ENCODE measurements at regions not wholly inside any gene's neighbourhood (a gene's known extent, or its start where the extent isn't known, plus 50 kb on each side); places are given as distances from the start of the nearest gene placed in this dataset.

DNA sequence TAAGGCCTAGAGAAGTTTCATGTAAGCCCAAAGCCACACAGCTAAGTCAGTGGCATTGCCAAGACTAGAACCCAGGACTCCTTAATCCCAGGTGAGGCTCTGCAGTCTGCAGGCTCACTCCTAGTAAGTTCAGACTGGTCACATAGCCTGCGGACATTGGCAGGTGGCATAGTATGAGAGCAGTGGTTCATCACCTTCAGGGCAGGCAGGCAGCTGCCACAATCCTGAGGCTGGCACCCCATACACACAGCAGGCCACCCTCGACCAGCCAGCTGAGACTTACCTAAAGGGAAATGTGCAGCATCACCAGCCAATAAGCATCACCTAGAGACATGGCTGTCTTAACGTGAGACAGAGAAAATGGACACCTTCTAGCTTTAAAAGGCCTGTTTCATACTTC is 231.6 kb upstream of the UBASH3B start:
- BruUV-seq (replicated peaks) = no TSS peak
- H4K20me1 ChIP-seq (ENCODE audit: low read length) = no peaks in the 10 kb centered on the region
- intact Hi-C loops (cut with micrococcal nuclease) = no loop called here
- no peak overlapping the region for H3K4me3 ChIP-seq (ENCODE audit: low read length)
- H3K79me2 ChIP-seq (ENCODE audit: low read length) = no peaks in the 10 kb centered on the region
- H3K36me3 ChIP-seq (ENCODE audit: low read depth, low read length) = no peaks in the 10 kb centered on the region
- H3F3A ChIP-seq (ENCODE audit: low read length, unreplicated experiment) = no peaks in the 10 kb centered on the region
- DNase-seq (no peak), ATAC-seq (no peak)
- H3K4me1 ChIP-seq (ENCODE audit: insufficient read depth, low read length) = peaks cover 16% of the 10 kb centered on the region
- H3K9ac ChIP-seq (ENCODE audit: low read length) = no peak overlapping the region
- no peak overlapping the region for H3K4me2 ChIP-seq (ENCODE audit: low read length)
- no peaks in the 10 kb centered on the region for H3K9me2 ChIP-seq (replicated peaks; ENCODE audit: low read length)
- no peaks in the 10 kb centered on the region for H3K9me3 ChIP-seq (ENCODE audit: low read length)
- ChIA-PET CTCF (no interaction called here), POLR2A (ENCODE audit: unreplicated experiment) (no interaction called here)
- no peak overlapping the region for H2AFZ ChIP-seq (ENCODE audit: low read length)
- H3K27me3 ChIP-seq (ENCODE audit: low read length) = peaks cover 52% of the 10 kb centered on the region
- no peak for TF ChIP-seq EZH2 (IDR thresholded peaks at IDR 0.05; ENCODE audit: low read length, unreplicated experiment)
- no peak for TF ChIP-seq EZH2phosphoT487 (IDR thresholded peaks at IDR 0.05; ENCODE audit: borderline replicate concordance, low read length)
- TF ChIP-seq, protein P1, sequence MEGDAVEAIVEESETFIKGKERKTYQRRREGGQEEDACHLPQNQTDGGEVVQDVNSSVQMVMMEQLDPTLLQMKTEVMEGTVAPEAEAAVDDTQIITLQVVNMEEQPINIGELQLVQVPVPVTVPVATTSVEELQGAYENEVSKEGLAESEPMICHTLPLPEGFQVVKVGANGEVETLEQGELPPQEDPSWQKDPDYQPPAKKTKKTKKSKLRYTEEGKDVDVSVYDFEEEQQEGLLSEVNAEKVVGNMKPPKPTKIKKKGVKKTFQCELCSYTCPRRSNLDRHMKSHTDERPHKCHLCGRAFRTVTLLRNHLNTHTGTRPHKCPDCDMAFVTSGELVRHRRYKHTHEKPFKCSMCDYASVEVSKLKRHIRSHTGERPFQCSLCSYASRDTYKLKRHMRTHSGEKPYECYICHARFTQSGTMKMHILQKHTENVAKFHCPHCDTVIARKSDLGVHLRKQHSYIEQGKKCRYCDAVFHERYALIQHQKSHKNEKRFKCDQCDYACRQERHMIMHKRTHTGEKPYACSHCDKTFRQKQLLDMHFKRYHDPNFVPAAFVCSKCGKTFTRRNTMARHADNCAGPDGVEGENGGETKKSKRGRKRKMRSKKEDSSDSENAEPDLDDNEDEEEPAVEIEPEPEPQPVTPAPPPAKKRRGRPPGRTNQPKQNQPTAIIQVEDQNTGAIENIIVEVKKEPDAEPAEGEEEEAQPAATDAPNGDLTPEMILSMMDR (conservative IDR thresholded peaks at IDR 0.05; ENCODE audit: low read depth, low read length) = no peak
- H3K27ac ChIP-seq (ENCODE audit: low read length) = no peak overlapping the region

DNA sequence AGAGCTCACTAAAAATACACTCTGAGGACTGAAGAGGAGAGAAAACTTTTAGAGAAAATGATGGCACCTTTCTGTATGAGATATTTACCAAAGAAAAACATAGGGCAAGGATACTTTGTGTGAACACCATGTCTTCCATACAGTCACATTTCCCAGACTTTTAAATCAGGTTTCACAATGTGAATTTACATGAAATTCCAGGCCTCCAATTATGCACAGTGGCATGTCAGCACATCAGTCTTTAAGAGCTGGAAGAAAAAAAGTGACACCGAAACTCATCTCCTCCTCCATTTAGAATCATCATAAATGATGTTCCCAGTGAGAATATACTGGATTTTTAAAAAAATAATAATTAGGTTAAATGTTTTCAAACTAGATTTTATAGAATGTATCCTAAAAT is 232.2 kb upstream of the UBASH3B start:
- Histone ChIP-seq H3K36me3 (ENCODE audit: low read depth, low read length) (no peaks in the 10 kb centered on the region), H2AFZ (ENCODE audit: low read length) (no peak overlapping the region), H3K9ac (ENCODE audit: low read length) (no peak overlapping the region), H3K9me2 (replicated peaks; ENCODE audit: low read length) (no peaks in the 10 kb centered on the region), H3K4me3 (ENCODE audit: low read length) (no peak overlapping the region), H3K9me3 (ENCODE audit: low read length) (no peaks in the 10 kb centered on the region), H3K27ac (ENCODE audit: low read length) (peak overlapping the region; percentile 45), H3K27me3 (ENCODE audit: low read length) (peaks cover 46% of the 10 kb centered on the region), H4K20me1 (ENCODE audit: low read length) (no peaks in the 10 kb centered on the region), H3K4me2 (ENCODE audit: low read length) (peak overlapping the region; percentile 6; the same call in 1 of the 2 replicates), H3K4me1 (ENCODE audit: insufficient read depth, low read length) (peaks cover 16% of the 10 kb centered on the region), H3K79me2 (ENCODE audit: low read length) (no peaks in the 10 kb centered on the region), H3F3A (ENCODE audit: low read length, unreplicated experiment) (no peaks in the 10 kb centered on the region)
- BruUV-seq (replicated peaks) = no TSS peak
- CTCF ChIA-PET = no interaction called here
- no peak for ATAC-seq
- no peak for DNase-seq
- TF ChIP-seq, protein P1 (conservative IDR thresholded peaks at IDR 0.05; ENCODE audit: low read depth, low read length) = no peak
- TF ChIP-seq EZH2phosphoT487 (IDR thresholded peaks at IDR 0.05; ENCODE audit: borderline replicate concordance, low read length) (no peak), EZH2 (IDR thresholded peaks at IDR 0.05; ENCODE audit: low read length, unreplicated experiment) (no peak)
- POLR2A ChIA-PET (ENCODE audit: unreplicated experiment) = no interaction called here
- intact Hi-C loops (cut with micrococcal nuclease) = no loop called here

DNA sequence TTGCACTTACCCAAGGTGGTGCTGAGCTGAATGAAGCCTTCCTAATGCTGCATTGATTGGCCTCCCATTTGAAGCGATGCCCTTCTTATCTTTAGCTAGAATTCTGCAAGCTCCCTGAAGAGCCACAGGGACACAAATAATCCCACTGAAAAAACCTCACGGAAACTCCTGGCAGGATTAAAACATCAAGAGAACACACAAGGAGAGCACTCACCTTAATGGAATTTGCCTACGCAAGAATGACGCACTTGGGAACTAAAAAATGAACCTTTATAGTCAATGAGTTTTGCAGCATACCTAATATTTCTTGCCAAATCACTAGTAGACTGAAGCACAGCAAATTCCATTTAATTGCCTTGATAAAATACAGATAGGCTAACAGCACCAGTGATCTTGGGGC is 232.8 kb upstream of the UBASH3B start:
- ATAC-seq = peak; percentile 59
- intact Hi-C loops (cut with micrococcal nuclease) = no loop called here
- POLR2A ChIA-PET (ENCODE audit: unreplicated experiment) = no interaction called here

More for the DNA sequence above, 232.8 kb upstream of the UBASH3B start:
- Histone ChIP-seq H3K36me3 (ENCODE audit: low read depth, low read length) (no peaks in the 10 kb centered on the region), H3K4me1 (ENCODE audit: insufficient read depth, low read length) (peaks cover 16% of the 10 kb centered on the region), H4K20me1 (ENCODE audit: low read length) (no peaks in the 10 kb centered on the region), H3K9ac (ENCODE audit: low read length) (peak overlapping the region; percentile 8; the same call in 1 of the 2 replicates), H2AFZ (ENCODE audit: low read length) (no peak overlapping the region), H3K79me2 (ENCODE audit: low read length) (no peaks in the 10 kb centered on the region), H3K27me3 (ENCODE audit: low read length) (peaks cover 40% of the 10 kb centered on the region), H3K9me2 (replicated peaks; ENCODE audit: low read length) (no peaks in the 10 kb centered on the region), H3K4me2 (ENCODE audit: low read length) (peak overlapping the region; percentile 11; the same call in 1 of the 2 replicates), H3K9me3 (ENCODE audit: low read length) (no peaks in the 10 kb centered on the region), H3K27ac (ENCODE audit: low read length) (peak overlapping the region; percentile 47), H3K4me3 (ENCODE audit: low read length) (no peak overlapping the region), H3F3A (ENCODE audit: low read length, unreplicated experiment) (no peaks in the 10 kb centered on the region)
- no peak for TF ChIP-seq EZH2phosphoT487 (IDR thresholded peaks at IDR 0.05; ENCODE audit: borderline replicate concordance, low read length)
- no peak for TF ChIP-seq EZH2 (IDR thresholded peaks at IDR 0.05; ENCODE audit: low read length, unreplicated experiment)
- TF ChIP-seq, protein P1 (conservative IDR thresholded peaks at IDR 0.05; ENCODE audit: low read depth, low read length) = no peak
- no TSS peak for BruUV-seq (replicated peaks)
- DNase-seq = peak; percentile 86
- CTCF ChIA-PET = interaction anchor here (0.5 kb wide), 1 partner anchor 491 kb away, joined by 9 read pairs; no protein-coding TSS in a partner anchor

Data from PC-3 (cell line).